Astrocyte (in vitro differentiated cells and primary cell): ENCODE measurements at regions not wholly inside any gene's neighbourhood (a gene's known extent, or its start where the extent isn't known, plus 50 kb on each side); places are given as distances from the start of the nearest gene placed in this dataset.

Experiments
- DNase-seq: peaks from one replicate; pipeline ENCODE4 v3.0.0-alpha.2; 2010; ENCODE audit warnings: low read depth
- FAIRE-seq: peaks from 2 replicates; lab custom pipeline; 2011; peaks lifted over from hg19 to GRCh38; lab: Jason Lieb, UNC
- H2AFZ ChIP-seq: 2 replicates; pipeline ENCODE4 v1.6.0; 2012; ENCODE audit warnings: low read depth, low read length, inconsistent platforms
- H3K27ac ChIP-seq: 2 replicates; pipeline ENCODE4 v1.5.1; 2011; ENCODE audit warnings: low read depth, low read length, inconsistent platforms
- H3K27me3 ChIP-seq: 2 replicates; pipeline ENCODE4 v1.6.0; 2011; ENCODE audit warnings: low read length, inconsistent platforms; ENCODE audit not compliant: insufficient read depth
- H3K36me3 ChIP-seq: 2 replicates; pipeline ENCODE4 v1.5.1; 2011; ENCODE audit warnings: low read length, inconsistent platforms; ENCODE audit not compliant: insufficient read depth
- H3K4me1 ChIP-seq: 2 replicates; pipeline ENCODE4 v1.5.1; 2011; ENCODE audit warnings: low read length, inconsistent platforms; ENCODE audit not compliant: insufficient read depth
- H3K4me2 ChIP-seq: 2 replicates; pipeline ENCODE4 v1.6.0; 2012; ENCODE audit warnings: low read length, inconsistent platforms
- H3K4me3 ChIP-seq: 2 replicates; pipeline ENCODE4 v1.5.1; 2011; ENCODE audit warnings: low read depth, mild to moderate bottlenecking, low read length, inconsistent platforms; ENCODE audit not compliant: insufficient read depth
- H3K79me2 ChIP-seq: 2 replicates; pipeline ENCODE4 v1.6.0; 2012; ENCODE audit warnings: mild to moderate bottlenecking, low read length, inconsistent platforms; ENCODE audit not compliant: insufficient read depth
- H3K9ac ChIP-seq: 2 replicates; pipeline ENCODE4 v1.6.0; 2012; ENCODE audit warnings: mild to moderate bottlenecking, low read length, inconsistent platforms
- H3K9me3 ChIP-seq: 2 replicates; pipeline ENCODE4 v1.5.1; 2012; ENCODE audit warnings: low read depth, mild to moderate bottlenecking, low read length, inconsistent platforms; ENCODE audit not compliant: insufficient read depth
- H4K20me1 ChIP-seq: 2 replicates; pipeline ENCODE4 v1.6.0; 2012; ENCODE audit warnings: low read length, inconsistent platforms; ENCODE audit not compliant: insufficient read depth
- H3K27ac Mint-ChIP-seq: one replicate; pipeline ENCODE4 v1.8.0; 2021; ENCODE audit warnings: mild to moderate bottlenecking, mixed read lengths; ENCODE audit not compliant: unreplicated experiment
- H3K27me3 Mint-ChIP-seq: one replicate; pipeline ENCODE4 v1.8.0; 2021; ENCODE audit warnings: low read depth, mixed read lengths; ENCODE audit not compliant: unreplicated experiment
- H3K36me3 Mint-ChIP-seq: one replicate; pipeline ENCODE4 v1.8.0; 2021; ENCODE audit warnings: low read depth, mixed read lengths; ENCODE audit not compliant: unreplicated experiment
- H3K4me1 Mint-ChIP-seq: one replicate; pipeline ENCODE4 v1.8.0; 2021; ENCODE audit warnings: low read depth, mixed read lengths; ENCODE audit not compliant: unreplicated experiment
- H3K4me3 Mint-ChIP-seq: one replicate; pipeline ENCODE4 v1.8.0; 2021; ENCODE audit warnings: mild to moderate bottlenecking, moderate library complexity, mixed read lengths; ENCODE audit not compliant: unreplicated experiment
- H3K9me3 Mint-ChIP-seq: one replicate; pipeline ENCODE4 v1.8.0; 2021; ENCODE audit warnings: mild to moderate bottlenecking, mixed read lengths; ENCODE audit not compliant: unreplicated experiment
- CTCF ChIP-seq: IDR thresholded peaks from 2 replicates; pipeline ENCODE4 v1.5.1; 2011; ENCODE audit warnings: low read depth, mild to moderate bottlenecking, inconsistent platforms, low read length, moderate library complexity; ENCODE audit not compliant: insufficient read depth
- EZH2 ChIP-seq: IDR thresholded peaks from 2 replicates; pipeline ENCODE4 v1.6.1; 2012; ENCODE audit warnings: mild to moderate bottlenecking, low read length, inconsistent platforms; ENCODE audit not compliant: insufficient read depth

GRCh38 chr5:118491351-118491750, 497.0 kb downstream of the DTWD2 start:
- H2AFZ ChIP-seq: no peak overlapping the region
- no peaks in the 10 kb centered on the region for H3K27me3 ChIP-seq
- H3K4me3 ChIP-seq: no peak overlapping the region
- no peaks in the 10 kb centered on the region for H3K4me1 ChIP-seq
- peaks cover 2% of the 10 kb centered on the region for H3K9me3 Mint-ChIP-seq
- H3K4me1 Mint-ChIP-seq: no peaks in the 10 kb centered on the region
- H3K9ac ChIP-seq: no peak overlapping the region
- no peak overlapping the region for H3K27ac Mint-ChIP-seq
- H3K27me3 Mint-ChIP-seq: no peaks in the 10 kb centered on the region
- H3K36me3 Mint-ChIP-seq: no peaks in the 10 kb centered on the region
- no peaks in the 10 kb centered on the region for H4K20me1 ChIP-seq
- no peaks in the 10 kb centered on the region for H3K79me2 ChIP-seq
- FAIRE-seq: no peak
- H3K27ac ChIP-seq: no peak overlapping the region
- no peaks in the 10 kb centered on the region for H3K36me3 ChIP-seq
- H3K4me2 ChIP-seq: no peak overlapping the region
- TF ChIP-seq CTCF (no peak), EZH2 (no peak)
- DNase-seq: no peak
- H3K4me3 Mint-ChIP-seq: no peak overlapping the region
- H3K9me3 ChIP-seq: no peaks in the 10 kb centered on the region

GRCh38 chr5:118486647-118487225, 501.6 kb downstream of the DTWD2 start:
- H3K27me3 ChIP-seq: no peaks in the 10 kb centered on the region
- H3K9me3 ChIP-seq: no peaks in the 10 kb centered on the region
- H3K4me3 Mint-ChIP-seq: no peak overlapping the region
- H3K4me3 ChIP-seq: no peak overlapping the region
- no peaks in the 10 kb centered on the region for H3K4me1 ChIP-seq
- no peaks in the 10 kb centered on the region for H3K79me2 ChIP-seq
- no peak for TF ChIP-seq EZH2
- TF ChIP-seq CTCF: no peak
- FAIRE-seq: no peak
- H3K9me3 Mint-ChIP-seq: peaks cover 7% of the 10 kb centered on the region
- H3K9ac ChIP-seq: no peak overlapping the region
- no peaks in the 10 kb centered on the region for H3K27me3 Mint-ChIP-seq
- no peaks in the 10 kb centered on the region for H3K36me3 ChIP-seq
- no peak overlapping the region for H3K4me2 ChIP-seq
- no peaks in the 10 kb centered on the region for H3K36me3 Mint-ChIP-seq
- H3K4me1 Mint-ChIP-seq: no peaks in the 10 kb centered on the region
- no peak overlapping the region for H3K27ac ChIP-seq
- no peak overlapping the region for H3K27ac Mint-ChIP-seq
- DNase-seq: no peak
- no peak overlapping the region for H2AFZ ChIP-seq
- no peaks in the 10 kb centered on the region for H4K20me1 ChIP-seq

GRCh38 chr5:118479285-118479684, 509.1 kb downstream of the DTWD2 start:
- no peak overlapping the region for H3K27ac Mint-ChIP-seq
- no peak for FAIRE-seq
- no peak overlapping the region for H3K4me3 Mint-ChIP-seq

More at GRCh38 chr5:118479285-118479684, 509.1 kb downstream of the DTWD2 start:
- H3K9me3 ChIP-seq: no peaks in the 10 kb centered on the region
- no peaks in the 10 kb centered on the region for H3K27me3 ChIP-seq
- H3K4me1 Mint-ChIP-seq: no peaks in the 10 kb centered on the region
- no peak overlapping the region for H3K4me2 ChIP-seq
- no peak overlapping the region for H3K27ac ChIP-seq
- no peaks in the 10 kb centered on the region for H3K4me1 ChIP-seq
- no peak for DNase-seq
- H3K9ac ChIP-seq: no peak overlapping the region
- H3K36me3 Mint-ChIP-seq: no peaks in the 10 kb centered on the region
- no peaks in the 10 kb centered on the region for H3K27me3 Mint-ChIP-seq
- H4K20me1 ChIP-seq: no peaks in the 10 kb centered on the region
- no peak overlapping the region for H3K4me3 ChIP-seq
- H3K9me3 Mint-ChIP-seq: peaks cover 9% of the 10 kb centered on the region
- no peaks in the 10 kb centered on the region for H3K79me2 ChIP-seq
- no peaks in the 10 kb centered on the region for H3K36me3 ChIP-seq
- no peak overlapping the region for H2AFZ ChIP-seq
- TF ChIP-seq EZH2 (no peak), CTCF (no peak)
